Esophagus mucosa (tissue), 1 donor: ENCODE measurements at regions not wholly inside any gene's neighbourhood (a gene's known extent, or its start where the extent isn't known, plus 50 kb on each side); places are given as distances from the start of the nearest gene placed in this dataset.

Experiments used
- ATAC-seq: fragments of 200-7000 bp; cut with Tn5 transposase; one replicate; pipeline ENCODE4 v1.9.1; 2020
- donor health status: DM: yes; HTN: yes; CAD: no.

DNA sequence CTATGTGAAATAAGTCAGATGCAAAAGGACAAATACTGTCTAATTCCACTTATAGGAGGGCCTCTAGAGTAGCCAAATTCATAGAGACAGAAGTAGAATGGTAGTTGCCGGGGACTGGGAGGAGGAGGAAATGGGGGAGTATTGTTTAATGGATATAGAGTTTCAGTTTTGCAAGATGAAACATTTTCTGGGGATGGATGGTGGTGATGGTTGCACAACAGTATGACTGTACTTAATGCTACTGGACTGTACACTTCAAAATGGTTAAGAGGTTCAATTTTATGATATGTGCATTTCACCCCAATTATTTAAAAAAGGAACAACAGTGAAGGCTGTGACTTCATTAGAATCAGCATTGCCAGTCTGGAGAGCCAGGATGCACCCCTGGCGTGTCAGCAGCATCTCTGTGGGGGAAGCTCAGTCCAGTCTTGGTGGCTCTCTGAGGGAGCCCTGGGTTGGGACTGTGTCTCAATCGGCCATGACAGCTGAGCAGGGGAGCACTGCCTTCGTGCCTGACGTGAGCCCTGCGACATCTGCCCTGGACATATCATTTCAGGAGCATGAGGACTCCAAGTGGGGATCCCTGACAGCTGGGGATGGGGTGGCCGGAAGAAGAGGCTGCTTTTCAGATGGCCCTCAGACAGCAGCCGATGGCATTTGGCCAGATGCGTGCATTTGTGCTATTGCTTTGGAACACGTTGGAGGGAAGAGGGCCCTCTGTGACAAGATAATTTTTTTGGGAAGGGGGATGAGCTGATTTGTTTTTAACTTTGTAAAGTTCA is 130.8 kb upstream of the STC2 start:
- ATAC-seq: no peak

DNA sequence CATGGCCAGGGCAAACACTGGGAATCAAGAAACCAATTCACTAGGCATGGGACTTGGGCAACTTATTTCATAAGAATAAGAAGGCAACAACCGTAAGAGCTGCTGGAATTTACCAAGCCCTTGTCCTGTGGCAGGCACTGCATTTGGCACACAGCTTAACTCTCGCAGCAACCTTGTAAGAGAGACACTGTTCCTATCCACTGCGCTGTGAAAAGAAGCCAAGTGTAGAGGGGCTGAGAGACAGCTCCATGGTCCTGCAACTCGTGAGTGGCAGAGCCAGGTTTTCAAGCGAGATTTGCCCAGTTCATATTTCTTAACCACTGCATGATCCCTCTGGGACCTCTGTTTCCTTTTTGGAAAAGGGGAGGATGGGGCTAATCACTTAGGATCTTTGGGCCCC is 129.3 kb upstream of the STC2 start:
- ATAC-seq: no peak

DNA sequence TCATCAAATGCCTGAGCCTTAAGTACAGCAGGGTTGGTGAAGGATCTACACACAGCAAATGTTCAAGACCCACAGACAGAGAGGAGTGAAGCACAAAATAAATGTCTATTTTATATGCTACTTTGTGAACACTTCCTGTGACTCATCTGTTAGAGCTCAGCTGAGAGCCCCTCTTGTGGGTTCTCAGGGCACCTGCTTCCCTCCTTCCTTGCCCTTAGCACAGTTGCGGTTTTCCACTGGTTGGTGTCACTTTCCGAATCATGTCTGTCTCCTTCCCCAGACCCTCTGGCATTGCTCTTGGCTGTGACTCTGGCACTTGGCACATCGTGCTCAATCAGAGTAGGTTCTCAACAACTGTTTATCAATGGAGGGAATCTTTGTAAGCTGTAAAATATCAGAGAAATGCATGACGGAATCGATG is 128.5 kb upstream of the STC2 start:
- ATAC-seq: no peak

DNA sequence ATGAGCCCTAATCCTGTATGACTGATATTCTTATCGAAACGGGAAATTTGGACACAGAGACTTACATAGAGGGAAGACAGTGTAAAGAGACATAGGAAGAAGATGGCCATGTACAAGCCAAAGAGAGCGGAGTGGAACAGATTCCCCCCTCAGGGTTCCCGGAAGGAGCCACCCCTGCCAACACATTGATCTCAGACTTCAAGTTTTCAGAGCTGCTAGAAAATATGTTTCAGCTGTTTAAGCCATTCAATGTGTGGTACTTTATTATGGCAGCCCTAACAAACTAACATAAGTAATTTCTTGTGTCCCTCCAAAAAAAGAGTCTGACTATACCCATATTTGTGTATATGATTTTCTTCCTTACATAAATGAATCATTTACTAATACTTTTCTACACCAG is 128.0 kb upstream of the STC2 start:
- no peak for ATAC-seq

DNA sequence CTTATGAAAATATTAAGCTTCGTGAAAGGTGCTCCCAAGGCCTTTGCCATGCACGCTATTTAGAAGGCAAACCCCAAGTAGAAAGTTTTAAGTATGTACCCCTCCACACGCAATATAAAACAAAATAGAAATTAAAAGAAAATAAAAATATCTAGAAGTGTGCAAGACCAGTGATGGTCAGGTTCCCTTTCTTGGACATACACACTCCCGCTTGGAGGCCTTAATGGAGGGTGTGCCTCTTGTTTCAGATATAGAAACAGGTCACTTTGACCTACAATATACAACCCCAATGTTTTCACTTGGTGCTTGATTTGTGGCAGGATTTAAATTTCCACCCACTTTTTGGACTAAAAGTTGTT is 127.4 kb upstream of the STC2 start:
- no peak for ATAC-seq

DNA sequence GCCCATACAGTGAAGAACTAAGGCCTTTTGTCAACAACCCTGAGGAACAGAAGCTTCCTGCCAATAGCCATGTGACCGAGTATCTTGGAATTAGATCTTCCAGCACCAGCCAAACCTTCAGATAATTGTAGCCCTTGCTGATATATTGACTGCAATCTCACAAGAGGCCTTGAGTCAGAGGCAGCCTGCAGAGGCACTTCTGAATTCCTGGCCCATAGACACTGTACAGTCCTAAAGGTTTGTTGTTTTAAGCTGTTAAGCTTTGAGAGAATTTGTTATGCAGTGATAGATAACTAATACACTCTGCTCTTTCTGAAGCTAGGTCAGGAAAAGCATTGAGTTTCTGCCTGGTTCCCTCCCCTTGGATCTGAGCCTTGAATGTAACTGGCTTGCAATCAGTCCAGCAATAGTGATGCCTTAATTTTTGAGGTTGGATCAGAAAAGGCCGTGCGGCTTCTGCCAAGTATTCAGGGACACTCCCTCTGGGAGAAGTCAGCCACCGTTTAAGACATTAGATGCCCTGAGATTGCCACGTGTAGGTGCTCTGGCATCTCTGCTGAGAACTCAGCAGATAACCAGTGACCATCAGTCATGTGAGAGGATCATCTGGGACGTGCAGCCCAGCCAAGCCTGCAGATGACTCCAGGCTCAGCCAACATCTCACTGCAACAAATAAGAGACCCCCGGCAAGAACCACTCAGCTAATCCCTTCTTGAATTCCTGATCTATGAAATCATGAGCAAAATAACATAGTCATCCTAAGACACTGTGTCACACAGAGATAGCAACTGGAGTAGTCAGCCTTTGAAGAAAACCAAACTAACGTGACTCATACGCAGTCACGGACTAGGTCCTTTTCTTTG is 126.8 kb upstream of the STC2 start:
- peak; percentile 86 for ATAC-seq

DNA sequence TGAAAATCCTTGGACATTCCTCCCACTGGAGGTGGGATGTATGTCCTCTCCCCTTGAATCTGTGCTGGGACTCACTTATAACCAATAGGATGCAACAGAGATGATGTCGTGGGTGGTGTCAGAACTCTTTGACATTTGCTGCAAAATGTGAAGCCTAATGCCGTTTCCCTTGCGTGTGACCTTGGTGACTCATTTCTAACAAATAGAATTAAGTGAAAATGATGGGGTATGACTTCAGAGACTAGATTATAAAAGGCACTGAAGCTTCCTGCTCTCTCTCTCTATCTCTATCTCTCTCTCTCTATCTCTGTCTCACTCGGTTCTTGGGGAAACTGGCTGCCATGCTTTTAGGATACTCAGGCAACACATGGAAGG is 126.1 kb upstream of the STC2 start:
- no peak for ATAC-seq

DNA sequence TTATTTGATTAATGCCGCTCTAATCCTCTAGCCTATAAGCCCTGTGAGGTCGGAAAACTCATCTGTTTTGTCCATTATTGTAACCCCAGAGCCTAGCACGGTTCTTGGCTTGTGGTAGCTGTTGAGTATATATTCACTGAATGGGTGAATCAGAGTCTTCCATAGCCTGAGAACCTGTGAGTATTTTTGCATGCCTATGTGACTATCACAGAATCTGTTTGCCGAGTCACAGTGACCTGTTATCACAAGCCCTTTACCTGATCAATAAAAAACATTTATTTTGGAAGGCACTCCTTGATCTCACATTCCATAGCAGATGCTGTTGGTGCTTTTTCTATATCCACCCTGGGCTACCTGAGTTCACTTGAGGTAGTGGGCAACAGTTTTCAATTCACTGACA is 125.0 kb upstream of the STC2 start:
- ATAC-seq: no peak

DNA sequence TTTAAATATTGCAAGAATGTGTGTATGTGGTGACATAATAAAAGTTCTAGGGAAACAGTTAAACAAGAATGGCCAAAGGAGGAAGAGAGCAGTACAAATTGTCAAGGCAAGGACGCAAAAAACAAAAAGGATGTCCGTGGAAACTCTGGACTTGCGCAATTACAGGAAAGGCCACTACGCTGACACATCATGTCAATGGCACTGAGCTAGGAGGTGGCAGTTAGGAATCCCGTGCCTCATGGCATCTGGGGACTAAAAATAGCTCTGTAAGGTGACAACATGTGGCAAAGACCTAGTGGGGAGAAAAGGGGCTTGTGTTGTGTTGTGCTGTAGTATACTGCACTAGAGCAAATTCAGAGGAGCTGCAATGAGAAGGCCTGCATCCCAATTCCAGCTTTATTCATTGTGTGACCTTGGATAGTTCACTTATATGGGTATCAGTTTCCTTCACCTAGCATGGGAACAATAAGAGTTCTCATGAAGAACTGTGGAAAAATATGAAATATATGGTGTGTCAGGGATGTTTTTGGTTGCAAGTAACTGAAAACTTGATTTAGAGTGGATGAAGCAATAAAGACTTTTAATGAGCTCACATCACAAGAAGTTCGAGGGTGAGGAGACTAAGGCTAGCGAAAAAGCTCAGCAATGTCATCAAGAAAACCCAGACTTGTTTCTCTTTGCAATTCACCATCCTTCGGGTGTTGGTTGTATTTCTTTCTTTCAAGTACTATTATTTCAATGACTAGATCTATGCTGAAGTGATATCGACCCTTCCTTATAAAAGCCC is 124.1 kb upstream of the STC2 start:
- ATAC-seq: peak; percentile 53

DNA sequence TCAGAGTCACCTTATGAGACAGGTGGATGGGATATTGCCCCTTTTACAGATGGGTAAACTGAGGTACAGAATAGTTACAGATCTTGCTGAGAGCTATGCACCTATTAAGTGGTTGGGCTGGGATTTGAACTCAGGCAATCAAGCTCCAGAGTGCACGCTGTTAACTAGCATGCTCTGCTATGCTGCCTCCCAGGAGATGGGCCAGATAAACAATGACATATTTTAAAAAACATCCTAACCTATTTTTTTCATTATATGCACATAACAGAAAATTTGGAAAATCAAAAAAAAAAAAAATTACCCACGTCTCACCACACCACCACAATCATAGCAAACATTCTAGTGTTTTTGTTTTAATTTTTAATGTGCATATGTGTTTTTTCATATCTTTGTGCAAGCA is 123.4 kb upstream of the STC2 start:
- ATAC-seq: no peak

DNA sequence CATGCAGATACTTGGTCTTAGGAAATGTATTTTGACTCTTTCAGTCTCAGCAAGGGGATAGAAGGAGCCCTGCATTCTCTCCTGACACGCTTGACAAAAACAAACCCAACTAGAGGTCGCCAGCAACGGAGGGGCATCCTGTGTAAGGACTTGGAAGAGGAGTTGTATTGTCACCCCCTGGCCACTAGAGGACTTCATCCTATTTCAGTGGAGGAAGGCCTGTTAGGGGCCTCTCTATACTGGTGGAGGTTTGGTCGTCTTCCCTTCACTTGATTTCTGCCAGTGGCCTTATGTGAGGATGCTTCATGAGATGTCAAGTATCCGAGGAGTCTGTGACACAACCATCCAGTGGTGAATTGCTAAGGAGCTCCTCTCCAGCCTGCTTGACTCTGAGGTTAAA is 122.8 kb upstream of the STC2 start:
- ATAC-seq: no peak

DNA sequence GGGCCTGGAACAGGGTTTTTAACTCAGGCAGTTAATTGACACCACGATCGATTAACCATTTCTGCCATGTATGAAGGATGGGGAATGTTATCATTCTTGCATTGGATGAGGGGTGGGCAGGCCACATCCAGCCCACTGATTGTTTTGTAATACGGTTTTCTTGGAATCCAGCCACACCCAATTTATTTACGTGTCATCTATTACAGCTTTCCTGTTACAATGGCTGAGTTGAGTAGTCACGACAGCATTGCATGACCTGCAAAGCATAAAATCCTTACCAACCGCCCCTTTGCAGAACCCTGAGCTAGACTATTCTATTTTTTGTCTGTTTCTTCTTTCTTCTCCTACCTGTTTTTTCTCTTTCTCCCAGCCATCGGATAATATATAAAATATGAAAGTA is 122.0 kb upstream of the STC2 start:
- no peak for ATAC-seq

DNA sequence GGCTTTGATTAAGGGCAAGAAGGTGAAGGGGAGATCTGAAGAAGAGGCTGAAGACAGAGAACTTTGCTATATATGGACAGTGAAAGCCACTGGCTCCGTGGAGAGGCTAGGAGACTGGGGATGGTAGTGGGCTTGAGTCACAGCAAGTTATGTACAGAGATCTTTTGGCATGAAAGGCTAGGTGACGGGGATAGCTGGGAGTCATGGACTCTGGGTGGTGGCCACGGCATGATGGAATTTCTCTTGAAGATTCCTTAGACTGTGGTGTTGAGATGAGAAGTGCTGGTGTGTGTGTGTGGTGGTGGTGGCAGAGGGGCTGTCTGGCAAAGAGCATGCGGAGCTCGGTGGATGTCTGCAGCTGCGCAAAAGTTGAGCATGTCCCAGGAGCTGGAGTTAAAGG is 120.6 kb upstream of the STC2 start:
- no peak for ATAC-seq

DNA sequence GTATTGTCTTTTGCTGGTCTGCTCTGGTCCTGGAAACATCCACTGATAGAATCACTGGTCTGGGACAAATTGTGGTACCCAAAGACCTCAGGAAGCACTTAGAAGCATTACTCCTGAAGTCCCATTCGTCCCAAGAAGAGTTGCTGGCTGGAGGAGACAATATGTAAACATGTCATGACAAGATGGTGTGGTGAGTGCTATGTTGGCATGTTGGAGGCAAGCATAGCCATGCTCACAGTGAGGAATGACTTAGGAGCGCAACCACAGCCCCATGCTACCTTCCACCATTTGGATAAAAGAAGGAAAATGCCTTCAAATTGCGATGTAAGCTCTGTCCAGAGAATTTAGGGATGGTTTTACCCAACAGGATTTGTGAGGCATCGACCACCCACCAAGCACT is 115.8 kb upstream of the STC2 start:
- ATAC-seq: no peak

DNA sequence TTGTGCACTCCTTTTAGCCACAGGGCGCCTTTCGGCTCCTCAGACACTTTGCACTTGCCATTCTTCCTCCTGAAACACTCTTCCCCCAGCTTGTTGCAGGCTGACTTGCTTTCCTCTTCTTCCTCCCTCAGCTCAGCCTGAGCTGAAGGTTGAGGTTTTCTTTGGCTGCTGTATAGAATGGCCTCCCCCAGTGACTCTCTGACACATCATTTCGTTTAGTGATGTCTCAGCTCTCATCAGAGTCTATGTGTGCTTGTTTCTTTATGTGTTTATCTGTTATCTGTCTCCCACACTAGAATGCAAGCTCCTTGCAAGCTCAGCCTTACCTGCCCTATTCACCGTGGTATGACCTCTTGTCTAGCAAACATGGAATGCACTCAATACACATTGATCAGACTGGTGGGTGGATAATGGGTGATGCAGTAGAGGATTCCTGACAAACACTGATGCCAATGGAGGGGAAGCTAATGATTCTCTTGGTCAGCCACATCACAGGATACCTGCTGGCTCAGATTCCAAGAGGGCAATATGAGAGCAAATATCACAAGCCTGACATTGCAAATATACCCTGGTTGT is 112.9 kb upstream of the STC2 start:
- no peak for ATAC-seq

DNA sequence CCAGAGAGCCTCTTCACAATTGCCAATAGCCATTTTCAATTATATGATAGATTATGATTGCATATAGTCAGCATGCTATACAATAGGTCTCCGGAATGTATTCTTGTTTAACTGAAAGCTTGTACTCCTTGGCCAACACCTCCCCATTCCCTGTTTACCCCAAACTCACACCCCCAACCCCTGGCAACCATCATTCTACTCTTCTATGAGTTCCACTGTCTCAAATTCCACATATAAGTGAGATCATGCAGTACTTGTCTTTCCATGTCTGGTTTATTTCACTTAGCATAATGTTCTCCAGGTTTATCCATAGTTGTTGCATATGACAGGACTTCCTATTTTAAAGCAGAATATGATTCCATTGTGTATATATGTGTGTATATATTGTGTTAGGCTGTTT is 110.7 kb upstream of the STC2 start:
- no peak for ATAC-seq

DNA sequence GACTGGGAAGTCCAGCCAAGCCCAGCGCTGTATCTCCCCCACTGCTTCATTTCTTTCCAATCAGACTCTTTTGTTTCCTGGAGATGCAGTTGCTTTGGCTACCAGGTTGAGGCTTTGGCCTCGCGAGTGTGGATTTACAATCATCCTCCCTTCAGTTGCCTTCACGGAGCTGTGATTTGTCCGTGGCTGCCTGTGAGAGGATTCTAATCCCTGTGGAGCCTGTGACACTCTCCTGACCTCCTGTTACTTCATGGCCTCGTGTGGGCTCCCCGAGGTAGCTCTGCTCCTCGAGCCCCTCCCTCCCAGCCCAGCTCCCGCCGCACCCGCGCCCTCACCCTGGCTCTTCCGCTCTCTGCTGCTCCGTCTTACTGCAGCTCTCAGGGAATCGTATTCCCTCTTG is 107.2 kb upstream of the STC2 start:
- no peak for ATAC-seq

DNA sequence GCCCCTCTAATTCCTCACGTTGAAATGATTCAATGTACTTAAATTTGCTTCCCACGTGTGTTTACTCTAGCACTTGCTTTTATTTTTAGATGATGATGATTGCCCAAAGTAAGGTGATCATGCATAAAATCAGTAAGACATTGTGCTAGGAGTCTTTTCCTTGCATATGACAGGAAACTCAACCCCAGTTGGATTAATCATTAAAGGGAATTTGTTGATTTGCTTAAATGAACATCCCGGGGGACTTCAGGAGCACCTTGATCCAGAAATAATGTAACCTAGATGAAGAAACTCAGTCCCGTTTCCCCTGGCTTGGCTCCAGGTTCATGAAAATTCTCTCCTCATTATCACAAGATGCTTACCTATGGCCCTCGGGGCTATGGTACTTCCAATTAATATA is 106.1 kb upstream of the STC2 start:
- no peak for ATAC-seq

DNA sequence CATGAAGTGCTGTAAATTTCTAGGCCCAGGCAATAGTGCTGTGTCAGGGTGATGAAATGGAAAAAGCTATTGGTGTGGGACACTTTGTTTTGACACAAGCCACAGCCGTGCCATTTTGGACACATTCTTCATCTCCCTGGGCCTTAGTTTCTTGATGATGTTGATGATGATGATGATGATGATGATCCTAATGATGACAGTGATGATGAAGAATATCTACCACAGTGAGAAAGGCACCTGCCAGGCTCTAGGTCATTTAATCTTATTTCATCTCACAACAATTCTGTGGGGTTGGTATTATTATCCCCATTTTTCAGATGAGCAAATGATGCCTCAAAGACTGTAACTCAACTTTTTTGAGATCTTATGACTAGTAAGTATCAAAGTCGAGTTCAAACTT is 102.2 kb upstream of the STC2 start:
- ATAC-seq: no peak

DNA sequence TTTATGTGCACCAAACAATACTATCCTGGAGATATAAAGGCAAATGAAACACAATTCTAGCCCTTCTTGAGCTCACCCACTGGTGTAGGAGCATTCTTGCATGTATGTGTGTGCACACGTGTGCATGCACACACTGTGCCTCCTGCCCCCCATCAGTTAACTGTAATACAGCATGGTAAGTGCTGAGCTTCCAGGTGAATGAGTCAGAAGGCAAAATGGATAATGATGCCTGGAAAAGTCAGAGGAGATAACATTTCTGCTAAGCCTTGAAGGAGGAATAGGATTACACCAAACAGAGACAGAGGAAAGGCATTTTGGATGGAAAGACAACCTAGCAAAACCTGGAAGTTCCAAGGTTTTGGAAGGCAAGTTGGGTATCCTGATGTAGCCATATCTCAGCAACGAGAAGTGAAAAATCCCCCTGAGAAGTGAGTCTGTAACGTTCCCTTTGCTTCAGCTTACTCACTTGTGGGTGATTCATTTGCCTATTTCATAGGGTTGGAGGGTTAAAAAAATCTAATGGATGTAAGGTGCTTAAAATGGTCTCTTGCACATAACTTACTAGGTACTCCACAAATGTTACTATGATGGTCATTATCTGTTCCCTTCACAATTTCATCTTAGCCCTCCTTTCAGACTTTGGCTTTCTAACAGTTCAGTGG is 101.4 kb upstream of the STC2 start:
- ATAC-seq: no peak

DNA sequence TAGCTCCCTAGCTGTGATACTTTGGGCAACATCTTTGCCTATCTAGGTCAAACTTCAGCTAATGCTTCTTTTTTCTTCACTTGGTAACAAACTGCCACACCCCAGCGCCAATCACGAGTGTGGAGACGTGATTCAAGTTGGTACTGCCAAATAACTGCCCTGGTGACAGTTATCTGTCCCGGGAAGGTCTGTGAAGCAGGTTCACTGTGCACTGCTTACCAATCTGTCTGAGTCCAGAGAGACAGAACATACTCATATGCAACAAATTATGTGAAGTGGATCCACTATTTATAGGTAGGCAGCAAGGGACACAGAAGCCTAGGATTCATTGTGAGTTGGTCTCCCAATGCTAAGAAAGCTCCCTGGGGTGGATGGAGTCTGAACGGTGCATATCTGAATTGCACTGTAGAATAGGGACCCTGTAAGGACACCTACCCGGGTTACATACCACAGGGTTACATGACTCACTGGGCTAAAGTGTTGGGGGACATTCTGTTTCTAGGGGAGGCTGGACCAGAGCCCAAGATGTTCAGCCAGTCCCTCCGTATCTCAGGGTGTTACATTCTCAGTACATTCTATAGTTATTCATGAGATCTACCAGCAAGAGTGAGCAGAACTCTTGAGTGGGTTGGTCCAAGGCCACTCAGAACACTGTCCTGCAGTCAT is 95.4 kb upstream of the STC2 start:
- ATAC-seq: no peak

DNA sequence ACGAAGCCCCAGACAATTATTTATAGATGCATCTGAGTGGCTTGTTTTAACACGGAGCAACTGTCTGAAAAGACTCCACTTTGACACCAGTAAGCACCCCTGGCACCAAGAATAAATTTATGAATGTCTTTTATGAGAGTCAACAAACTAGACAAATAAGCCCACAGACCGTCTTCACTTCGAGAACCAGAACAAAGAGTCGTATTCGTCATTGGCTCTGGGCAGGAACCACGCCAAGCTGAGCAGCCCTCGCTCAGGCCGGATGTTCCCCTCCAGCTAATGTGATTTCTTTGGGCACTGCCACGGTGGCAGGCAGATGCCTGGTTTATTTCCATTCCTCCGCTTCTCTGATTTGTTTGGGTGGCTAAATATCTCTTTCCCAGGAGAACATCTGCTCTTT is 91.9 kb upstream of the STC2 start:
- no peak for ATAC-seq
